ENCODE measurements at regions not wholly inside any gene's neighbourhood (a gene's known extent, or its start where the extent isn't known, plus 50 kb on each side); places are given as distances from the start of the nearest gene placed in this dataset.
"Not testable (repeated sequence)": the region's sequence is repeated elsewhere in the genome, so short reads cannot be mapped to it uniquely, and the experiment has no call there.

- no peak overlapping the region for H3K4me3 Mint-ChIP-seq (ENCODE audit: low read depth, unreplicated experiment)
- no peaks in the 10 kb centered on the region for H3K4me1 Mint-ChIP-seq (ENCODE audit: low read depth, unreplicated experiment)
- no peak overlapping the region for H3K27ac Mint-ChIP-seq (ENCODE audit: unreplicated experiment)
- CTCF ChIA-PET = no interaction called here
- no peaks in the 10 kb centered on the region for H3K27me3 Mint-ChIP-seq (ENCODE audit: unreplicated experiment)
- H3K9me3 Mint-ChIP-seq (ENCODE audit: low read depth, unreplicated experiment) = no peaks in the 10 kb centered on the region
- intact Hi-C loops (cut with micrococcal nuclease; ENCODE audit: unreplicated experiment) = no loop called here
- no TSS peak for BruUV-seq (replicated peaks)
- DNase-seq = no peak
- TF ChIP-seq CTCF (IDR thresholded peaks at IDR 0.05; ENCODE audit: unreplicated experiment) = no peak
- H3K36me3 Mint-ChIP-seq (ENCODE audit: insufficient read depth, unreplicated experiment) = no peaks in the 10 kb centered on the region
Measured at GRCh38 chrX:121356850-121357171, 309.4 kb downstream of the GLUD2 start.

GRCh38 chrX:121360280-121360679 is 312.9 kb downstream of the GLUD2 start:
- H3K27ac Mint-ChIP-seq (ENCODE audit: unreplicated experiment) = no peak overlapping the region
- BruUV-seq (replicated peaks) = no TSS peak
- peaks cover 8% of the 10 kb centered on the region for H3K4me1 Mint-ChIP-seq (ENCODE audit: low read depth, unreplicated experiment)
- H3K27me3 Mint-ChIP-seq (ENCODE audit: unreplicated experiment) = no peaks in the 10 kb centered on the region
- intact Hi-C loops (cut with micrococcal nuclease; ENCODE audit: unreplicated experiment) = no loop called here
- H3K4me3 Mint-ChIP-seq (ENCODE audit: low read depth, unreplicated experiment) = no peak overlapping the region
- DNase-seq = no peak
- no peaks in the 10 kb centered on the region for H3K9me3 Mint-ChIP-seq (ENCODE audit: low read depth, unreplicated experiment)
- CTCF ChIA-PET = no interaction called here
- TF ChIP-seq CTCF (IDR thresholded peaks at IDR 0.05; ENCODE audit: unreplicated experiment) = no peak
- no peaks in the 10 kb centered on the region for H3K36me3 Mint-ChIP-seq (ENCODE audit: insufficient read depth, unreplicated experiment)

DNA sequence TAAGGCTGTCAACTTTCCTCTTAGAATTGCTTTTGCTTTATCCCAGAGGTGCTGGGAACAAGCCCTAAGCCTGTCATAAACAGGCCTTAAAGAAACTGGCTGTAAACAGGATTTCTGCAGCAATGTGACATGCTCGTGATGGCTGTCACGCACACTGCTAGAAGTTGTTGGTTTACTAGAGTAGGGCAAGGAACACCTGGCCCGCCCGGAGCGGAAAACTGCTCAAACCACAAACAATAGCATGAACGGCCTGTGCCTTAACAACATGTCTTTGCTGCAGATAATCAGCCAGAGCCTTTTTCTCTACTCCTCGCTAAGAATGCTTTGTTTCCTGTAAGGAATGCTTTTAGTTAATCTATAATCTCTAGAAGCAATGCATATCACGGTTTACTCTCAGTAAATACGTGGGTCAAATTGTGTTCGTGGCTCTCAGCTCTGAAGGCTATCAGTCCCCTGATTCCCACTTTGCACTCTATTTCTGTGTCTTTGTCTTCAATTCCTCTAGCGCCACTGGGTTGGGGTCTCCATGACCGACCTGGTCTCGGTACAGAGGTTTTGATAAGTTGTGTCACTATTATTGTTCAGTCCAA is 318.3 kb downstream of the GLUD2 start:
- no peaks in the 10 kb centered on the region for H3K9me3 Mint-ChIP-seq (ENCODE audit: low read depth, unreplicated experiment)
- peaks cover 13% of the 10 kb centered on the region for H3K4me1 Mint-ChIP-seq (ENCODE audit: low read depth, unreplicated experiment)
- no TSS peak for BruUV-seq (replicated peaks)
- intact Hi-C loops (cut with micrococcal nuclease; ENCODE audit: unreplicated experiment) = no loop called here
- H3K4me3 Mint-ChIP-seq (ENCODE audit: low read depth, unreplicated experiment) = peak overlapping the region; percentile 47
- DNase-seq = peak; percentile 20
- CTCF ChIA-PET = no interaction called here
- no peaks in the 10 kb centered on the region for H3K27me3 Mint-ChIP-seq (ENCODE audit: unreplicated experiment)
- TF ChIP-seq CTCF (IDR thresholded peaks at IDR 0.05; ENCODE audit: unreplicated experiment) = no peak
- peak overlapping the region; percentile 76 for H3K27ac Mint-ChIP-seq (ENCODE audit: unreplicated experiment)
- H3K36me3 Mint-ChIP-seq (ENCODE audit: insufficient read depth, unreplicated experiment) = no peaks in the 10 kb centered on the region

DNA sequence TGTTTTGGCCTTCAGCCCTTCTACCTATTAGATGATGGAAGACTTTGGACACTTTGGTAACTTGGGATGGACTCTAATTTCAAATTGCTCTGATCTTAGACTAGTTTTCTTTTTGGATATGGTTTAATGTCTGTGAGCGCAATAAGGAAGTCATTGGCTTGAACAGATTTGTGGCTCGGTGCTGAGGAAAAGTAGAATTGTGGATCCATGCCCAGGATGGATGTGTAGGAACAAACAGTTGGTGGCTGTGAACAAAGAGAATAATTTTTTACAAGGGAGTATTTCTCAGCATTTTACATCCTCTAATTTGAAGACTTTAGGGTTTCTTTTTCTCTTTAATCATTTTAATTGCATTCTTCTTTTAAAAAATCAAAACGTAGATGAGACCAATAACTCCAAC is 327.1 kb downstream of the GLUD2 start:
- BruUV-seq (replicated peaks) = no TSS peak
- intact Hi-C loops (cut with micrococcal nuclease; ENCODE audit: unreplicated experiment) = no loop called here
- CTCF ChIA-PET = no interaction called here

GRCh38 chrX:121381915-121382314 is 334.5 kb downstream of the GLUD2 start:
- intact Hi-C loops (cut with micrococcal nuclease; ENCODE audit: unreplicated experiment); H3K27ac Mint-ChIP-seq (ENCODE audit: unreplicated experiment); H3K4me3 Mint-ChIP-seq (ENCODE audit: low read depth, unreplicated experiment); H3K4me1 Mint-ChIP-seq (ENCODE audit: low read depth, unreplicated experiment); H3K27me3 Mint-ChIP-seq (ENCODE audit: unreplicated experiment); DNase-seq; CTCF ChIA-PET; H3K36me3 Mint-ChIP-seq (ENCODE audit: insufficient read depth, unreplicated experiment); H3K9me3 Mint-ChIP-seq (ENCODE audit: low read depth, unreplicated experiment); BruUV-seq (replicated peaks): not testable (repeated sequence)

More for the DNA sequence above, 327.1 kb downstream of the GLUD2 start:
- DNase-seq = no peak
- no peak for TF ChIP-seq CTCF (IDR thresholded peaks at IDR 0.05; ENCODE audit: unreplicated experiment)
- H3K9me3 Mint-ChIP-seq (ENCODE audit: low read depth, unreplicated experiment) = no peaks in the 10 kb centered on the region
- no peak overlapping the region for H3K27ac Mint-ChIP-seq (ENCODE audit: unreplicated experiment)
- H3K4me1 Mint-ChIP-seq (ENCODE audit: low read depth, unreplicated experiment) = no peaks in the 10 kb centered on the region
- H3K27me3 Mint-ChIP-seq (ENCODE audit: unreplicated experiment) = no peaks in the 10 kb centered on the region
- no peaks in the 10 kb centered on the region for H3K36me3 Mint-ChIP-seq (ENCODE audit: insufficient read depth, unreplicated experiment)
- H3K4me3 Mint-ChIP-seq (ENCODE audit: low read depth, unreplicated experiment) = no peak overlapping the region
